GM19035 (cell line): ENCODE measurements at regions not wholly inside any gene's neighbourhood (a gene's known extent, or its start where the extent isn't known, plus 50 kb on each side); places are given as distances from the start of the nearest gene placed in this dataset.
"Not testable (repeated sequence)": the region's sequence is repeated elsewhere in the genome, so short reads cannot be mapped to it uniquely, and the experiment has no call there.

Source experiments
- ATAC-seq: cut with Tn5 transposase; IDR thresholded peaks from one replicate; pipeline ENCODE4 v1.9.1; 2021; ENCODE audit not compliant: unreplicated experiment

DNA sequence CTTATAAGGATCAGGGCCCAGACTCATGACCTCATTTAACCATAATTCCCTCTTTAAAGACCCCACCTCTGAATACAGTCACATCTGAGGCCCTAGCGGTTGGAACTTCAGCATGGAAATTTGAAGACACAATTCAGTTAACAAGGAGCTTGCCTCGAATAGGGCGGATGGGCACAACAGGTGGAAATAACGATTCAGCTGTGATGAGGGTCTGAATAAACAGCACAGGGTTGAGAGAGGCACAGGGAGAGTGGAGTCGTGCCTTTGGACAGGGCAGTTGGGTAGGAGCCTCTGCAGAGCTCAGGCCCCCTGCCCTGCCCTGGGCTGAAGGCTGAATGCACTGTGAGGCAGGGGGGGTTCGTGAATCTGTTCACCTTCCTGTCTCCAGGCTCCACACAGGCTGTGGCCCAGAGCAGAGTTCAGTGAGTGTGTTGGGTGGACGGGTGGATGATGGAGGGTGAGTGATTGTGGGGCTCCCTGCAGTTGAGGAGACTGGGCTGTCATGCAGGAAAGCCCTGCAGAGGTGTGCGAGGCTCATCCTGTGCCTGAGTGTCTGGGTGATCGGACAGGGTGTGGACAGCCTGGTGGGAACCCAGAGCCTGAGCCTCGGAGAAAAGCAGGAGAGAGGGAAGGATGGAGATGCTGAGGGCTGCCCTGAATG is 243.1 kb downstream of the FOXD2 start:
- no peak for ATAC-seq

DNA sequence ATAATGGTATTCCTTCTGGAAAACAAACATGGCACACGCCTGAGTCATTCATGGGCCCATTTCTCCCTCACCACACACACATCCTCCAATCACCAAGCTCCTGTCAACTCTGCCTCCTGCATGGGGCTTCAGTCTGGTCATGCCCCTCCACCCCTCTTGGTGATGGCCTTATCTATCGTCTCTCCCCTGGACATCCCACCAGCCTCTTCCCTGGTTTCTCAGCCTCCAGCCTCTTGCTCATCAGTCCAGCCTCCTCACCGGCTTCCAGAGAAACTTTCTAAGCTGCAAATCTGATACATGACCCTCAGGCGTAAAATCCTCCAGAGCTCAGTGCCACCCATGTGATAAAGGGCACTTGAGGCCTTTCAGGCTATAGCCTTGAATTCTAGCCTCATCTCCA is 243.9 kb downstream of the FOXD2 start:
- no peak for ATAC-seq

DNA sequence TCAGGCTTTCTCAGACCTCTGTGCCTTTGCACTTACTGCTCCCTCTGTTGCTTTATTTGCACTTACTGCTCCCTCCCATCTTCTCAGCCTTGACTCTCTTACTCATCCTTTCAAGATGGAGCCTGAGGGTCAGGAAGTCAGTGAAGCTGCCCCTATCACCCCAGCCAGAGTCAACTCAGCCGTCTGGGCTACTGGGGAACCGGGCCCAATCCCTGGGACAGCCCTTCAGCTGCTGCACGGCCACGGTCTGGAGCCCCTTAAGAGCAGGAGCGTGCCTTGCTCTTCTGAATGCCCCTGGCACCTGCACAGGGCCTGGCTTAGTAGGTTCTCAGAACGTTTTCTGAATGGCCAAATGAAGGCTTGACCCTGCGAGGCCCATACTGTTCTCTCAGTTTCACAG is 244.4 kb downstream of the FOXD2 start:
- no peak for ATAC-seq

DNA sequence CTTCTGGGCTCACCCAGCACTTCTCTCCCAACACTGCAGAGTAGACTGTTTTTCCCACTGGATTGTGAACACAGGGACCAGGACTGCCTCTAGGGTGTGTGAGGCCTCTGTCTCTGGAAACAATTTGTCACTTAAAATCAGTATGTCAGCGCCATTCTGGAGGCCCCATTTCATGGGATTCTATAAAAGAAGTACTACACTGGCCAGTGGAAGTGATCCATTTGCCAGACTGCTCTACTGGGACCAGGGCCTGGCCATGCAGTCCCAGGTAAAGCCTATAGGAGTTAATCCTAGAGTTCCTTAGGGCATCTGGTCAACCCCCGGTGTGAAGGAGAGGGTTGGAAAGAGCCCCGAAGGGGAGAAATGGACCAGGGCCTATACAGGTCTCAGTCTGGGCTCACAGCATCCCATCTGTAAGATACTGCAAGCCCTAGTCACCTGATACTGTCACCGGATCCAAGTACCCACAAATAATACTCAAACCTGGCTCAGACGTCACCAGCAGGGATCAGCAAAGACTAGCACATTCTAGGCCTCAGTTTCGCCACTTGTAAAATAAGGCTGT is 245.0 kb downstream of the FOXD2 start:
- ATAC-seq: no peak

DNA sequence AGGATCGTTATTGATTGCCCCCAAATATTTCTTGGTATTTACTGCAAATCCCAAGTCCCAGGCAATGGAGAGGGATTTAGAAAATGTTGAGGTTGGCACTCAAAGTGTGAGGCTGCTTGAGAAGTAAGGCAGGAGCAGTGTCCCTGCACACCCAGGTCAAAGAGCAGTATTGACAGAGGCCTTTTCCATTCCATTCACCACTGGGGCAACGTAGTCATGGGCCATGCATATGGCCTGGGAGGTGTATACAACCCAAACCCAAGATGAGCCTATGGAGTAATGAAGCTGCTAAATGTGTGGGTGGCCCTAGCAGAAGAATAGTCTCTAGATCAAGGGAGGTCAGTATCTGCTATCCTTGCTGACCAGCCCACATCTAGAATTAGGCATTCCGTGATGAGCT is 245.6 kb downstream of the FOXD2 start:
- no peak for ATAC-seq

DNA sequence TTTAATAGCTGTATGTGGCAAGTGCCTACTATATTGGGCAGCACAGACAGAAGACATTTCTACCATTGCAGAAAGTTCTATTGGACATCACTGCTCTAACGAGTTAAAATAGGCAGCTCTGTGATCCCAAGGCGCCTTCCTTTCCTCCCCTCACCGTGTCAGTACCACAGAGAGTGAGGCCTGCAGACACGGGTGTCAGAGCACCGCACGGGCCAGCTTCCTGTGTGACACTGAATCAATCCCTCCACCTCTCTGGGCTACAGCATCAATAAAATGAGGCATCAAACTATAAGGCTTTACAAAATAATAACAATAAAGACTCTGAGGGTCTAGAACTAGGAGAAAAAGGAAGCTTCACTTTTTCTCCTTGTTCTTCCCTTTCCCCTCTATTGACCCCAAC is 246.7 kb downstream of the FOXD2 start:
- no peak for ATAC-seq

DNA sequence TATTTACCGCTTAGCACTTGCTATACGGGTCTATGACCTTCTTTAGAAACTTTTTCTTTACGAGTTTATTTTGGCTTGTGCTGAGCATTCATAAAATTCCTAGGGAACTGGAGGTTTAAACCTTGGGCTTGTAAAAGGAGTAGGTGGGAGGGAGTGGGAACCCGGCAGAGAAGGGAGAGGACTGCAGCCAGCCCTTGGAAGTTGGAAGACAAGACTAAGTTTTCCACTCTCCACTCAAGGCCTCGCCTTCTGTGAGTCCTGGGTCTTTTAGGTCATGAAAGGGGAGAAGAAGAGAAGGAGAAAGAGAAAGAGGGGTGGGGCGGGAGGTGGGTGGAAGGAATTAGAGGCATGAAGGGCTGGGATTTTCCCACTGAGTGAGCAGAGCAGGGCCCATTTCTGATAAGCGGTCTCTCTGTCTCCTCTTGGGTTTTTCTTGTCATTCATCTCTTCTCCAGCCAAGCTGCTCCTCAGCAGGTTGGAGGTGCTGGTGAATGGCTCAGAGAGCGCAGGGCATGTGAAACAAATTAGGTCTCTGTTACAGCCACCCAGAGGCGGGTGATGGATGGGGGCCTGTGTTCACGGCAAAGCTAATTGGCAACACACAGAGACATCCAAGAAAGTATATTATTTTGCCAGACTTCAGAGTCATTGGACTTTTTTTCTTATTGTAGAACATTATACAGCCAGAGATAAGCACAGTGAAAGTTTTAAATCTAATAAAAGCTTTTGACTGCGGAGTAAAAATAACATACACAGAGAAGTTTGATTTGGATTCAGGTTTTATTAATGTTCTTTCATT is 247.3 kb downstream of the FOXD2 start:
- ATAC-seq: no peak

DNA sequence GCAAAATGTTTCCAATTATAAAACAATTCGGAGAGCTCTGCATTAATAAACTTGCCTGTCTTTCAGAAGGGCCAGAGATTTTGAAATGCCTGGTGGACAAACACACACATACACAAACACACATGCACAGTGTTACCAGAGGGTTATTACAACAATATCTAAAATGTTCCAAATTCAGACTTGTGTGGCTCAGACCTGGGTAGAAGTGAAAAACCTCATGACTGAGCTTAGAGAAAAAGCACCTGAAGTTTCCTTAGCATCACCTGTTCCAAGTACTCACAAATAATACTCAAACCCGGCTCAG is 247.9 kb downstream of the FOXD2 start:
- ATAC-seq: no peak

DNA sequence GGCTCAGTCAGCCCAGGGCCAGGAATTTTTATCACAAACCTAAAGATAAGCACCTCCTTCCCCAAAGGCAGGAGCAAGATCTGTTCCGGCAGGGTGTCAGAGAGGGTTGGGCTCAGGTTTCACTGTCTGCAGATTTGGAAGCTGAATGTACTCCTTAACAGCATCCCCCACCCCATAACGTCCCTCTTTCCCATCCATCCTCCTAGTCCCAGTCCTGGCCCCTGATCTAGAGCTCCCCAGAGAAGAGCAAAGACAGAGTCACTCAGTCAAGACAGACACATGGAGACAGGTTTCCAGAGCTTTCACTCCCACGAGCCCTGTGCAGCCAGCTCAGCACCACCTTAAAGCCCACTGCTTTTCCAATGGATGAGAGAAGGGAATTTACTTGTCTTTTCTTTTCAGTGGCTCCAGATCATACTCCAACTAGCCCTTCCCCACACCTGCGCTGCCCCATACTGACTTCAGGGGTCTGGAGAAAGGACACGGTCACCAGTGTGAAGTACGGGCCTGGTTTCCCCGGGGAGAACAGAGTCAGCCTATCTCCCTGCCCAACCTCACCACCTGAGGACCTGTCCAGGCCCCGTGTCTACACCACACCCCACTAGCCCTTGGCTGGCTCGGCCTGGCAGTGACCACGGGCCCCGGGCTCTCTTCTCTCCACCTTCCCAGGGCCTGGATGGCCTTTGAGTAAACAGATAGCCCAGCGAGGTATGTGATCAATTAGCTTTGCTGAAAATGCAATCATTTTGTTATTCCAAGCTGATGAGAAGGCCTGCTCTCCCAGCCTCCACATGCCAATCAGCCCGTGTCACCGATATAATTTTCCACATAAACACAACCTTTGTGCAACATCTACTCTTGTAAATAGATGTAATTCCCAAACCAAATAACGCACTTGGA is 249.1 kb downstream of the FOXD2 start:
- ATAC-seq: no peak

DNA sequence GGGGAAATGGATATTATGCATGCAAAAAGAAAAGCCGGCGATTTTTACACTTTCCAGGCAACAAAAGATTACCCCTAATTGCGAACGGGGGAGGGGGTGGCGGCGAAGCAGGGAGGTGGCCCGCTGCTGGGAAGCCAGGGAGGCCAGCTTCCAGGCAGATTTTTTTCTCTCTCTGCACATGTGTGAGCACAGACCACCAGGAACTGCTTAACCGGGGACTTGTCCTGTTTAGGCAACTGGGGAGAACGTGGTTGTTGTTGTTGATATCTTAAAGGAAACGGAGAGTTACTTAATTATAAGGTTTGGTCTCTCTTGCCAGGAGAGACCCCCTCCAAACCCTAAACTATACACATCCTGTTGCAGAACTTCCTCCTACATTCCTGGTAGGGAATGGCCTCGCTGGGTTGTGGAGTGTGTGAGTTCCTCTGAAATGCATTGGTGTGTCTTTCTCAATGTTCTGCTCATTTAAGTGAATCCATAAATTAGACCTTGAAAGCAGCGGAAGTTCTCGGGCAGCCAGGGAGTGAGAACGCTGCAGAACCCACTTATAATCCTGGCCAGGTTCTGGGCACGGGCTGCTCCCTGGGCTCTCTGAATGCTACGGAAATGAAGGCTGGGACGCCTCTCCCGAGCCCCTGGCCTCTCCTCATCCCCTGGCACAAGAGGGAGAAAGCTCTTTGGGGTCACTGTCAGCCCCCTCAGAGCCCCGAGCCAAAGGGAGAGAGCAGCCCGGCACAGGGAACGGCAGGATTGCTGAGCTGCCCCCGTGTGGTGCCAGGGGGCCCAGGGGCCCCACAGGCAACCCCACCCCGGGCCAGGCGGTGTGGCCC is 250.0 kb downstream of the FOXD2 start:
- no peak for ATAC-seq

DNA sequence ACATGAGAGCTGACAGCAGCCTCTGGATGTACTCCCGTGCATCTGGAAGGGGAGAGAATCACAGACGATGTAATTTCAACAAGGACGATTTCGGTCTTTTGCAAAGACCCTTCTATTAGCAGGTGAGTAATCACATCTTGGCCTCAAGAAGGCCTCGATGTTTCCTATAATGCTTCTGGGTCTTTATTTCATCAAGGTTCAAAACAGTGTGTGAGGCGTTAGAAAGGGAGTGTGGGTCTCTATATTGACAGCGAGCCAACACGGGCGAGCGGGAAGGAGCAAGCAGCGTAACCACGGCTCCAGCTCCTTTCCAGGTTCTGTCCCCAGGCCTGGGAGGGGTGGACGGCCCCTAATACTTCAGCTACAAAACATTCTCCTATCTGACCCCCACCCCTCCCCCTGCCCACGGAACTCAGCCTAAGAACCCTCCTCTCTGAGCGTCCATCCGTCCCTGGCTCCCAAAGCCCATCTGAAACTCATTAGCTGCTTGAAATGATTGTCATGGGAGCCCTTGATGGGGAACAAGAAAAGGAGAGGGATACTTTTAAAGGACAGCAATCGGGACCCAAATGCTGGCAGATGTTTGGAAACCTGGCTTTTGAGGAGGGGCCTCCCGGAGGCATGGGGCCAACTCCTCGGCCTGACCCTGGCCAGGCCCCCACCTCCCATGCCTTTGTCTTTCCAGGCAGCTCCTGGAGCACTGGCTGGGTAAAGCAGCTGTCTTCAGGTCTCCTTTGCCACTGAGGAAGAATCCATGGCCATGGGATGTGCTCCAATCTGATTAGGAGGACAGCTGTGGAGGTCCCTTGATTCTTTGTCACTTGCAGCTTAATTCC is 250.8 kb downstream of the FOXD2 start:
- ATAC-seq: no peak

DNA sequence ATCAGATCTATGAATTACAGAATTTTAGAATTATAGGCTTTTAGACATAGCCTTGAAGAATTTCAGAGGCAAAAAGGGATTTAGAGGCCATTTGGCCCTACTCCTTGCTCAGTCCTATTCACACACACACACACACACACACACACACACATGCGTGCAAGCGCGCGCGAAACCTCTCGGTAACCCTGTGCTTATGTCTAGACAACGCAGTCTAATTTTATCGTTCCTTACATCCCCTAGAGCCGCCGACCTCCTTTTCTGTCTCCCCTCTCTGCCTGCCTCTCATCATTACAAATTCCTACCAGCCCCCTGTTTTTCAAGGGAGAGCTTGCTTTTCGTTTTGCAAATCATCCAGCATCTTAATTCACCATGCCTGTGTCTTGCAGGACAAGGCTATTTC is 252.1 kb downstream of the FOXD2 start:
- no peak for ATAC-seq

DNA sequence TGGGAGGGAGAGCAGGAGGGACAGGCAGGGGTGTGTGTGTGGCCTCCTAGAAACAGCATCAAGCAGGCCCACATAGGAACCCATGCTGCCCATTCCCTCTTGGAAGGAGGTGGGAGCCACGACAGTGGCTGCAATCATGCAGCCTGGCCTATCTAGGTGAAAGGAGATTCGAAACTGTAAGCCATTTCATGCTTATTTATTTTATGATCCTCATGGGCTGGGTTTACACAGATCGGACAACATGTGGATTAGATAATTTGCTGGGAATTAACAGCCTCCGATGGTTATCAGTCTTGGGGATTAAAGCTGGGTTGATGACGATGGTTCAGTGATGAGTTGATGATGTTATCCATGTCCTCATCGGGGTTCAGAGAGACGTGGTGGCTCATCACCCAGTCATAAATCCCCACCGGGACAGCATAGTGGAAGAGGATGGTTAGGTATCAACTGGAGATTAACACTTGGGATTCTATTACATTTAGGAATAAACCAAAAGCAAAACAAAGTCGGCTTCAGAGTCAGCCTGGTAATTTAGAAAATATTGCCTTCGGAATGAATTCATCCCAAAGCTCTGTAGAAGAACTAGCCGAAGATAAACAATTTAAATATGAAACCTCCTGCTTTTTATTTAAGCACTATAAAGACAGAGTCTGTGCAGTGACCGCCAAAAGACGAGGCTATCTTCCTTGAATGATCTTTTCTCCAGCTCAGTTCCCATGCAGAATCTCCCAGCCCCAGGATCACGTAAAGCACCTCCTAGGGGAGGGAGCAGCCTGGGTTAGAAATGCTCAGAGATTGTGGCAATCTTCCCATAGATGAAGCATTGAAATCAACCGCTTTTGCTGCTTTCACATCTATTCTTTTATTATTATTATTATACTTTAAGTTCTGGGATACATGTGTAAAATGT is 252.8 kb downstream of the FOXD2 start:
- no peak for ATAC-seq

DNA sequence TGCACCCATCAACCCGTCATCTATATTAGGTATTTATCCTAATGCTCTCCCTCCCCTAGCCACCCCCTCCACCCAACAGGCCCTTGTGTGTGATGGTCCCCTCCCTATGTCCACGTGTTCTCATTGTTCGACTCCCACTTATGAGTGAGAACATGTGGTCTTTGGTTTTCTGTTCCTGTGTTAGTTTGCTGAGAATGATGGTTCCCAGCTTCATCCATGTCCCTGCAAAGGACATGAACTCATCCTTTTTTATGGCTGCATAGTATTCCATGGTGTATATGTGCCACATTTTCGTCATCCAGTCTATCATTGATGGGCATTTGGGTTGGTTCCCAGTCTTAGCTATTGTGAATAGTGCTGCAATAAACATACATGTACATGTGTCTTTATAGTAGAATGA is 253.4 kb downstream of the FOXD2 start:
- ATAC-seq: not testable (repeated sequence)

DNA sequence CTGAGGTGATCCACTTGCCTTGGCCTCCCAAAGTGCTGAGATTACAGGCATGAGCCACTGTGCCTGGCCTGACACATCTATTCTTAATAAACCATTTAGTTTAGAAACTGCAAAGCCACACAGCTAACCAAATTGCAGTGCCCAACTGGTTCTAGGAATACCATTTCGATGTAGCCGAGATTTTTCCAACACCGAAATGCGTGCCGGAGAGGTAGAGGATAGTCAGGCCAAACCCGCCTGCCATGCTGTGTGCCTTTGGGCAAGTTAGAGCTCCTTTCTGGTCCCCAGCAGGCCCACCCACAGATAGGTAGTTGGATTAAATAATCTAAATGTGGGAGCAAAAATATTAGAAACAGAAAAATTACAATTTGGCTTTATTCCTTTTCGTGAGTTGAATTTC is 254.4 kb downstream of the FOXD2 start:
- ATAC-seq: no peak

DNA sequence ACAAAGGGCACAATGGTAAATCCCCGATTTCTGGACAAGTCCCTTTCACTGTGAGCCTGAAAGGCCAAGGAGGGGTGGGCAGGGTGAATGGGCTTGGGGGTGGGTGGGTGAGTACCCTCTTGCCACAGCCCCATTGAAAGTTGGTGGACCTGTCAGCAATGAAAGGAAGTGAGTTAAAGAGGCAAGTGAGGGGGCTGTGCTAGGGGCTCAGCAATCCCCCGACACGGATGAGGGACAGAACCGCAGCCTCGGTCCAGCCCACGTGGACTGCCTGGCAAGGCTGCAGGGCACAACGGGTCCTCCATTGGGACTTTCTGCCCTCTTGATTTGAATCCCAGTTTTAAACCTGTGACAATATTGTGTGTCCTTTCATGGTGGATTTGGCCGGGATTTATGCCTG is 255.3 kb downstream of the FOXD2 start:
- no peak for ATAC-seq

DNA sequence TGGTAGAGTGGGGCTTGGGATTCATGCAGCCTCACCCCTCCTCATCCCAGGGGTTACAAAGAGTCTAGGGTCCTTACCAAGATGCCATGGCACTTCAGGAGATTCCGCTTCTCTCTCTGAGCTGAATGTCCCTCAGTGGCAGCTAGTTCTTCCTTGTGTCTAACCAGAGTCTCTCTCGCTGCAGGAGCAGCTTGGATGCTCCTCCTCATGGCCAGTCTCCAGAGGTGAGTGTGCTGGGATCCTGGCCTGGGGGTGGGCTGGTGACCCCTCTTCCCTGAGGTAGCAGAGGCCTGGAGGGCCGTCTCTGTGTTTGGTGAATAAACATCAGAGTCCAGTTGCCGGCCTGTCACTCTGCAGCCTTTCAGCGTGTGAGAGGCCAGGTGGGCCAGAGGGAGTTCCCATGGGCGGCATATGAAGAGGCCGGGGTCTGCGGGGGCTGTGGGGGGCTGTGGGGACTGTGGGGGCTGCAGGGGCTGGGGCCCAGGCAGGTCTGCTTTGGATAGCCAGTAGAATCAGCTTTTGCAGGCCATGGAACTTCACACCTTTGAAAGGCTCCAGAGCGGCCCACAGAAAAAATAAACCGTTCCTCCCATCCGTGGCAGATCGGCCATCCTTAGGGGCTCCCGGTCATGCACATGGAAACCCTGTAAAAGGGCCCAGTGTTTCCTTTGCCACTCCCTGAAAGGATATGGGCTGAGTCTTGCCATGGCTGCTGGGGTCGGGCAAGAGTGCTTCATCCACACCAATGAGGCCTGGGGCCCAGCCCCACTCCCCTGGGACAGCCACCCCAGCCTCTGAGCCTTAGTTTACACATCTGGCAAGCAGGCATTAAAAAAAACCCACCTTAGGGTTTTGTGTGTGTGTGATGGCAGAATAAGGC is 256.4 kb downstream of the FOXD2 start:
- no peak for ATAC-seq

DNA sequence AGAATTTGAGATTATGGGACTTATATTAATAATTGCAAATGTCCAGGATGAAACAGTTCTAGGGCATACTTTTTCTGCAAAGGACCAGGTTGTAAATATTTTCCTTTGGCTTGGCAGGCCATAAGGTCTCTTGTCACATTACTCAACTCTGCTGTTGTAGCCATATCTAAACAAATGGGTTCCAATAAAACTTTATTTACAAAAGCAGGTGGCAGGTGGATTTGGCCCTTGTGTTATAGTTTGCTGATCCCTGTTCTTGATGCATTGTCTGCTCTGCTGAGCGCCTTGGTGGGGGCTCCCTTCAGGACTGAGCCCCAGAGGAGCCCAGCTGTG is 258.5 kb downstream of the FOXD2 start:
- no peak for ATAC-seq
